SK-N-SH (cell line): ENCODE measurements at regions not wholly inside any gene's neighbourhood (a gene's known extent, or its start where the extent isn't known, plus 50 kb on each side); places are given as distances from the start of the nearest gene placed in this dataset.
A peak's percentile ranks its signal among the peaks of the same experiment; 100 is the strongest.

ENCODE experiments used
- CTCF ChIA-PET: fragments of 300-600, 350-600 bp; formaldehyde crosslinking; extraction: SDS; loops from one replicate; lab custom pipeline; 2021; lab: Yijun Ruan, JAX
- POLR2A ChIA-PET: fragments of 350-600 bp; sonication (Branson Sonifier 250); formaldehyde crosslinking; extraction: SDS; loops from one replicate; lab custom pipeline; 2020; ENCODE audit warnings: antibody characterized with exemption, inconsistent platforms; lab: Yijun Ruan, JAX
- DNase-seq: peaks from one replicate; pipeline ENCODE4 v3.0.0; 2012
- H2AFZ ChIP-seq: fragments of 200-600 bp; sonication (generic); 2 replicates; pipeline ENCODE4 v1.8.1; 2016; ENCODE audit warnings: antibody characterized with exemption, mild to moderate bottlenecking, low read depth
- H3F3A ChIP-seq: fragments of 200-600 bp; sonication (generic); replicated peaks from 2 replicates; pipeline ENCODE3; 2016; ENCODE audit warnings: antibody characterized with exemption, mild to moderate bottlenecking; ENCODE audit not compliant: insufficient read depth
- H3K27ac ChIP-seq, 2 experiments: fragments of 200-500 bp in 1 of 2; fragments of 200-600 bp in 1 of 2; sonication (Bioruptor generic) in 1 of 2; sonication (generic), shearing (Covaris generic) in 1 of 2; 2 replicates each; pipeline versions ENCODE4 v1.5.1 to v1.6.1; 2014 to 2016; ENCODE audit warnings: low read depth in 2 of 2, inconsistent platforms in 1 of 2, low read length in 1 of 2, mild to moderate bottlenecking in 1 of 2, mixed read lengths in 1 of 2
- H3K27me3 ChIP-seq: fragments of 200-600 bp; sonication (generic), shearing (Covaris generic); 2 replicates; pipeline ENCODE4 v1.6.1; 2016; ENCODE audit warnings: mixed run types; ENCODE audit not compliant: insufficient read depth
- H3K36me3 ChIP-seq, 2 experiments: fragments of 200-500 bp in 1 of 2; fragments of 200-600 bp in 1 of 2; sonication (Bioruptor generic) in 1 of 2; sonication (generic) in 1 of 2; replicated peaks in 1 of 2; 2 replicates each; pipeline versions ENCODE3 to v1.5.1; 2014 to 2016; ENCODE audit warnings: low read length in 1 of 2, mild to moderate bottlenecking in 1 of 2; ENCODE audit not compliant: insufficient read depth in 2 of 2, control insufficient read depth in 1 of 2
- H3K4me1 ChIP-seq, 2 experiments: fragments of 200-500 bp in 1 of 2; fragments of 200-600 bp in 1 of 2; sonication (Bioruptor generic) in 1 of 2; sonication (generic), shearing (Covaris generic) in 1 of 2; 2 replicates each; pipeline versions ENCODE4 v1.5.1 to v1.6.1; 2014 to 2016; ENCODE audit warnings: low read depth in 1 of 2, low read length in 1 of 2, mixed run types in 1 of 2; ENCODE audit not compliant: insufficient read depth in 2 of 2, control insufficient read depth in 1 of 2
- H3K4me2 ChIP-seq: fragments of 200-600 bp; sonication (generic), shearing (Covaris generic); 2 replicates; pipeline ENCODE4 v1.6.1; 2017; ENCODE audit warnings: mixed run types
- H3K4me3 ChIP-seq, 2 experiments: fragments of 200-500 bp in 1 of 2; fragments of 200-600 bp in 1 of 2; sonication (Bioruptor generic) in 1 of 2; sonication (generic), shearing (Covaris generic) in 1 of 2; 2 replicates each; pipeline versions ENCODE4 v1.5.1 to v1.8.1; 2014 to 2016; ENCODE audit warnings: low read depth in 2 of 2, inconsistent platforms in 1 of 2, low read length in 1 of 2, mild to moderate bottlenecking in 1 of 2, mixed read lengths in 1 of 2, moderate library complexity in 1 of 2
- H3K79me2 ChIP-seq: fragments of 200-600 bp; sonication (generic); 2 replicates; pipeline ENCODE4 v1.8.1; 2017; ENCODE audit warnings: mild to moderate bottlenecking; ENCODE audit not compliant: insufficient read depth
- H3K9ac ChIP-seq: fragments of 200-600 bp; sonication (generic); 2 replicates; pipeline ENCODE4 v1.6.1; 2017; ENCODE audit warnings: mixed run types
- H3K9me2 ChIP-seq: fragments of 200-600 bp; sonication (generic); 2 replicates; pipeline ENCODE4 v1.6.1; 2017; ENCODE audit warnings: mixed run types
- H3K9me3 ChIP-seq: fragments of 200-600 bp; sonication (generic); 2 replicates; pipeline ENCODE4 v1.6.1; 2017; ENCODE audit warnings: mixed run types, mild to moderate bottlenecking, moderate library complexity
- H4K20me1 ChIP-seq: fragments of 200-600 bp; sonication (generic); 2 replicates; pipeline ENCODE4 v1.6.1; 2017; ENCODE audit warnings: mild to moderate bottlenecking, mixed run types; ENCODE audit not compliant: insufficient read depth
- EP300 ChIP-seq, 2 experiments: IDR thresholded peaks; 2 replicates each; pipeline versions ENCODE4 v1.4.0 to v1.6.1; 2012; ENCODE audit warnings: borderline replicate concordance in 1 of 2, low read depth in 1 of 2, low read length in 1 of 2
- EZH2phosphoT487 ChIP-seq: fragments of 200-600 bp; sonication (generic); IDR thresholded peaks from 2 replicates; pipeline ENCODE4 v1.6.1; 2017; ENCODE audit warnings: low read depth, mixed run types, mild to moderate bottlenecking, antibody characterized with exemption, moderate library complexity, borderline replicate concordance
- FOSL2 ChIP-seq: IDR thresholded peaks from 2 replicates; pipeline ENCODE4 v1.4.0; 2012; ENCODE audit warnings: low read depth, mild to moderate bottlenecking, moderate library complexity, borderline replicate concordance
- FOXM1 ChIP-seq: IDR thresholded peaks from 2 replicates; pipeline ENCODE4 v1.4.0; 2012; ENCODE audit warnings: low read depth, mild to moderate bottlenecking
- GABPA ChIP-seq: IDR thresholded peaks from 2 replicates; pipeline ENCODE4 v1.4.0; 2012; ENCODE audit warnings: low read depth, mild to moderate bottlenecking
- JUND ChIP-seq: IDR thresholded peaks from 2 replicates; pipeline ENCODE4 v1.4.0; 2012
- NFIC ChIP-seq: IDR thresholded peaks from 2 replicates; pipeline ENCODE4 v1.4.0; 2012; ENCODE audit warnings: borderline replicate concordance
- NRF1 ChIP-seq: IDR thresholded peaks from 2 replicates; pipeline ENCODE4 v1.6.1; 2012; ENCODE audit warnings: low read depth, mild to moderate bottlenecking, low read length
- POLR2AphosphoS5 ChIP-seq: IDR thresholded peaks from 2 replicates; pipeline ENCODE4 v1.6.1; 2012; ENCODE audit warnings: low read depth, low read length
- RAD21 ChIP-seq: IDR thresholded peaks from 2 replicates; pipeline ENCODE4 v1.6.1; 2012; ENCODE audit warnings: mild to moderate bottlenecking, low read length
- RCOR1 ChIP-seq: fragments of 150-350 bp; IDR thresholded peaks from 2 replicates; pipeline ENCODE4 v1.6.1; 2017; ENCODE audit warnings: antibody characterized with exemption, low read length
- RXRA ChIP-seq: IDR thresholded peaks from 2 replicates; pipeline ENCODE4 v1.4.0; 2012; ENCODE audit warnings: low read depth, mild to moderate bottlenecking, borderline replicate concordance
- SIN3A ChIP-seq: IDR thresholded peaks from 2 replicates; pipeline ENCODE4 v1.6.1; 2012; ENCODE audit warnings: low read depth, mild to moderate bottlenecking, low read length, moderate library complexity, borderline replicate concordance
- SMC3 ChIP-seq: IDR thresholded peaks from 2 replicates; pipeline ENCODE4 v1.6.1; 2012; ENCODE audit warnings: low read depth, low read length, improper control_type of control experiment
- TAF1 ChIP-seq: IDR thresholded peaks from 2 replicates; pipeline ENCODE4 v1.6.1; 2012; ENCODE audit warnings: low read depth, mild to moderate bottlenecking, low read length, moderate library complexity, borderline replicate concordance
- TEAD4 ChIP-seq: IDR thresholded peaks from 2 replicates; pipeline ENCODE4 v1.4.0; 2012; ENCODE audit warnings: mild to moderate bottlenecking, borderline replicate concordance; ENCODE audit not compliant: insufficient read depth
- YY1 ChIP-seq: IDR thresholded peaks from 2 replicates; pipeline ENCODE4 v1.4.0; 2012; ENCODE audit warnings: low read depth, mild to moderate bottlenecking
- WGBS: methylation state at CpG from one replicate; pipeline ENCODE4 v1.1.6; 2017; ENCODE audit warnings: low lambda C conversion rate; 5-methylcytosine and 5-hydroxymethylcytosine counted together
- TF ChIP-seq, protein P1 (sequence below): fragments of 150-350 bp; IDR thresholded peaks from 2 replicates; pipeline ENCODE4 v1.6.1; 2016; ENCODE audit warnings: mild to moderate bottlenecking, low read depth, low read length
- TF ChIP-seq, protein P2 (sequence below): IDR thresholded peaks from 2 replicates; pipeline ENCODE4 v1.4.0; 2012; ENCODE audit warnings: low read depth, borderline replicate concordance
- TF ChIP-seq, protein P3 (sequence below): fragments of 150-350 bp; IDR thresholded peaks from 2 replicates; pipeline ENCODE4 v1.6.1; 2017; ENCODE audit warnings: antibody characterized with exemption, low read length, low read depth, borderline replicate concordance
- TF ChIP-seq, protein P4 (sequence below): IDR thresholded peaks from 2 replicates; pipeline ENCODE4 v1.4.0; 2012; ENCODE audit warnings: low read depth, borderline replicate concordance
- TF ChIP-seq, protein P5 (sequence below): fragments of 200-600 bp; sonication (generic); IDR thresholded peaks from 2 replicates; pipeline ENCODE4 v1.6.1; 2017; ENCODE audit warnings: antibody characterized with exemption, mild to moderate bottlenecking, moderate library complexity

DNA sequence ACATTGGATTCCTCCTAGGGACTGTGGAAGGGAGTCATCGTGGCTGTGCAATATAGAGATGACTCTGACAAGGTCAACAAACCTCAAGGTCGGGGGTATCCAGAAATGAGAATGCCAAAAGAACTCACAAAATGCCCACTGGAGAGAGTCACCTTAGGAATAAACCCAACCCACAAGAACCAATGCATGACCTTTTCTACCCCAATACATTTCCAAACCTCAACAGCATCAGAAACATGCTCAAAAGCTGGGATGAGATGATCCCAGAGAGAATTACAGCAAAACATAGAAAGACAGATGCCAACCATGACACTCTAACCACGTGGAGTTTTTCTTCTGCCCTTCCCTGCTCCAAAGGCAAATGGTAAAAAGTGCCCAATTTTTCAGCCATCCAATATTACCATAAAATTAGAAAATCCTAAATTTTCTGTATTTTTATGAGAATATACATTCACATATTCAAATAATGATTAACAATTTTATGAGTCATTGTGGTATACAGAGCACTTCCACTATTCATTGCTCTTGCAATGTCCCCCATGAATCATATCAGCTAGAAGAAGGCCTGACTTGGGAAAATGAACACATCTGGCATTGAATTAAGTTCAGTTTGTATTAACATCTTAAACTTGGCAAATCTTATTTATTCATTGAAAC is 88.2 kb upstream of the PALMD start (continued):
- peak; percentile 84 for TF ChIP-seq JUND
- TF ChIP-seq SIN3A: no peak
- TF ChIP-seq EP300 (IDR thresholded peaks at IDR 0.05; ENCODE audit: borderline replicate concordance in 1 of 2, low read depth in 1 of 2, low read length in 1 of 2): peak in 1 of 2 experiments; percentile 46; a peak in 1 of 4 replicates
- TF ChIP-seq FOSL2: peak; percentile 85
- no peak for TF ChIP-seq TEAD4
- TF ChIP-seq SMC3: no peak
- TF ChIP-seq RAD21: no peak

DNA sequence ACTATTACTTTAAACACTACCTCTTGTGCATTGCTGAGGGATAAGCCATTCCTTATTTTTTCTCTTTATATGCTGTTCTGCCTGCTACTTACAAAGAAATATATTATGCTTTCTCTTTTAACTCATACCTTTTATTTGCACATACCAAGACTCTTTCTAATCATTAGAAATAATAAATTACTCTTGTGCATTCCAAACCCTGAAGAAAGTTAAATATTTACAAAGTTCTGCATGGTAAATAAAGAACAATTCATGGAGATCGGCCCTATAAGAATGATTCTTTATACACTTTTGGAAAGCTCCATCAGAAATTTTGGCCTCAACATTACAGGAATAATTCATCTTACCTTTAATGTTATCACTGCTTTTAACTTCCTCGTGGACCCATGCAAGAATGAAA is 86.7 kb upstream of the PALMD start:
- CTCF ChIA-PET: no interaction called here
- Histone ChIP-seq H3K36me3 (no peaks in the 10 kb centered on the region), H3K9ac (no peak overlapping the region), H3K9me3 (no peaks in the 10 kb centered on the region), H3K4me2 (no peak overlapping the region), H3K4me3 (no peak overlapping the region), H3K27ac (peak overlapping the region in 1 of 2 experiments; percentile 94; a peak in 2 of 4 replicates), H4K20me1 (no peaks in the 10 kb centered on the region), H3K27me3 (no peaks in the 10 kb centered on the region), H2AFZ (no peak overlapping the region), H3F3A (peaks cover 19% of the 10 kb centered on the region), H3K9me2 (no peaks in the 10 kb centered on the region), H3K79me2 (no peaks in the 10 kb centered on the region), H3K4me1 (peaks cover 0 to 14% of the 10 kb centered on the region in 2 experiments; a peak in 1 of 4 replicates)
- no peak for DNase-seq
- POLR2A ChIA-PET: no interaction called here
- WGBS: 85% methylated on average over 2 of the region's 2 CpGs
- TF ChIP-seq RCOR1 (no peak), FOXM1 (no peak), GABPA (no peak), FOSL2 (no peak), JUND (no peak), YY1 (no peak), POLR2AphosphoS5 (no peak), NRF1 (no peak), RAD21 (no peak), EP300 (IDR thresholded peaks at IDR 0.05; ENCODE audit: borderline replicate concordance in 1 of 2, low read depth in 1 of 2, low read length in 1 of 2) (no peak), RXRA (no peak), TEAD4 (no peak), TAF1 (no peak), NFIC (no peak), EZH2phosphoT487 (no peak)
- TF ChIP-seq, protein P1, sequence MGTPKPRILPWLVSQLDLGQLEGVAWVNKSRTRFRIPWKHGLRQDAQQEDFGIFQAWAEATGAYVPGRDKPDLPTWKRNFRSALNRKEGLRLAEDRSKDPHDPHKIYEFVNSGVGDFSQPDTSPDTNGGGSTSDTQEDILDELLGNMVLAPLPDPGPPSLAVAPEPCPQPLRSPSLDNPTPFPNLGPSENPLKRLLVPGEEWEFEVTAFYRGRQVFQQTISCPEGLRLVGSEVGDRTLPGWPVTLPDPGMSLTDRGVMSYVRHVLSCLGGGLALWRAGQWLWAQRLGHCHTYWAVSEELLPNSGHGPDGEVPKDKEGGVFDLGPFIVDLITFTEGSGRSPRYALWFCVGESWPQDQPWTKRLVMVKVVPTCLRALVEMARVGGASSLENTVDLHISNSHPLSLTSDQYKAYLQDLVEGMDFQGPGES: no peak
- TF ChIP-seq, protein P2, sequence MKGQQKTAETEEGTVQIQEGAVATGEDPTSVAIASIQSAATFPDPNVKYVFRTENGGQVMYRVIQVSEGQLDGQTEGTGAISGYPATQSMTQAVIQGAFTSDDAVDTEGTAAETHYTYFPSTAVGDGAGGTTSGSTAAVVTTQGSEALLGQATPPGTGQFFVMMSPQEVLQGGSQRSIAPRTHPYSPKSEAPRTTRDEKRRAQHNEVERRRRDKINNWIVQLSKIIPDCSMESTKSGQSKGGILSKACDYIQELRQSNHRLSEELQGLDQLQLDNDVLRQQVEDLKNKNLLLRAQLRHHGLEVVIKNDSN: no peak
- TF ChIP-seq, protein P3, sequence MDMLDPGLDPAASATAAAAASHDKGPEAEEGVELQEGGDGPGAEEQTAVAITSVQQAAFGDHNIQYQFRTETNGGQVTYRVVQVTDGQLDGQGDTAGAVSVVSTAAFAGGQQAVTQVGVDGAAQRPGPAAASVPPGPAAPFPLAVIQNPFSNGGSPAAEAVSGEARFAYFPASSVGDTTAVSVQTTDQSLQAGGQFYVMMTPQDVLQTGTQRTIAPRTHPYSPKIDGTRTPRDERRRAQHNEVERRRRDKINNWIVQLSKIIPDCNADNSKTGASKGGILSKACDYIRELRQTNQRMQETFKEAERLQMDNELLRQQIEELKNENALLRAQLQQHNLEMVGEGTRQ: no peak
- TF ChIP-seq, protein P4, sequence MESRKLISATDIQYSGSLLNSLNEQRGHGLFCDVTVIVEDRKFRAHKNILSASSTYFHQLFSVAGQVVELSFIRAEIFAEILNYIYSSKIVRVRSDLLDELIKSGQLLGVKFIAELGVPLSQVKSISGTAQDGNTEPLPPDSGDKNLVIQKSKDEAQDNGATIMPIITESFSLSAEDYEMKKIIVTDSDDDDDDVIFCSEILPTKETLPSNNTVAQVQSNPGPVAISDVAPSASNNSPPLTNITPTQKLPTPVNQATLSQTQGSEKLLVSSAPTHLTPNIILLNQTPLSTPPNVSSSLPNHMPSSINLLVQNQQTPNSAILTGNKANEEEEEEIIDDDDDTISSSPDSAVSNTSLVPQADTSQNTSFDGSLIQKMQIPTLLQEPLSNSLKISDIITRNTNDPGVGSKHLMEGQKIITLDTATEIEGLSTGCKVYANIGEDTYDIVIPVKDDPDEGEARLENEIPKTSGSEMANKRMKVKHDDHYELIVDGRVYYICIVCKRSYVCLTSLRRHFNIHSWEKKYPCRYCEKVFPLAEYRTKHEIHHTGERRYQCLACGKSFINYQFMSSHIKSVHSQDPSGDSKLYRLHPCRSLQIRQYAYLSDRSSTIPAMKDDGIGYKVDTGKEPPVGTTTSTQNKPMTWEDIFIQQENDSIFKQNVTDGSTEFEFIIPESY: no peak
- TF ChIP-seq, protein P5, sequence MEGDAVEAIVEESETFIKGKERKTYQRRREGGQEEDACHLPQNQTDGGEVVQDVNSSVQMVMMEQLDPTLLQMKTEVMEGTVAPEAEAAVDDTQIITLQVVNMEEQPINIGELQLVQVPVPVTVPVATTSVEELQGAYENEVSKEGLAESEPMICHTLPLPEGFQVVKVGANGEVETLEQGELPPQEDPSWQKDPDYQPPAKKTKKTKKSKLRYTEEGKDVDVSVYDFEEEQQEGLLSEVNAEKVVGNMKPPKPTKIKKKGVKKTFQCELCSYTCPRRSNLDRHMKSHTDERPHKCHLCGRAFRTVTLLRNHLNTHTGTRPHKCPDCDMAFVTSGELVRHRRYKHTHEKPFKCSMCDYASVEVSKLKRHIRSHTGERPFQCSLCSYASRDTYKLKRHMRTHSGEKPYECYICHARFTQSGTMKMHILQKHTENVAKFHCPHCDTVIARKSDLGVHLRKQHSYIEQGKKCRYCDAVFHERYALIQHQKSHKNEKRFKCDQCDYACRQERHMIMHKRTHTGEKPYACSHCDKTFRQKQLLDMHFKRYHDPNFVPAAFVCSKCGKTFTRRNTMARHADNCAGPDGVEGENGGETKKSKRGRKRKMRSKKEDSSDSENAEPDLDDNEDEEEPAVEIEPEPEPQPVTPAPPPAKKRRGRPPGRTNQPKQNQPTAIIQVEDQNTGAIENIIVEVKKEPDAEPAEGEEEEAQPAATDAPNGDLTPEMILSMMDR: no peak
